WTC11 (cell line): ENCODE measurements at regions not wholly inside any gene's neighbourhood (a gene's known extent, or its start where the extent isn't known, plus 50 kb on each side); places are given as distances from the start of the nearest gene placed in this dataset.

Source experiments
- ATAC-seq: fragments of 200-7000 bp; cut with Tn5 transposase; 2 replicates; pipeline ENCODE4 v1.10.0; 2021; ENCODE audit warnings: mild to moderate bottlenecking, moderate library complexity
- CTCF ChIA-PET: fragments of 300-600 bp; sonication (Branson Sonifier 250); formaldehyde crosslinking; loops from one replicate; lab custom pipeline; 2021; ENCODE audit warnings: antibody characterized with exemption; lab: Charles Lee
- POLR2A ChIA-PET: fragments of 350-600 bp; sonication (Branson Sonifier 250); formaldehyde crosslinking; loops from one replicate; lab custom pipeline; 2021; ENCODE audit warnings: antibody characterized with exemption; lab: Charles Lee
- DNase-seq: peaks from one replicate; pipeline ENCODE4 v3.0.0; 2021; ENCODE audit warnings: low spot score
- H3K27ac Mint-ChIP-seq: 2 replicates; pipeline ENCODE4 v1.8.0; 2021; ENCODE audit warnings: mixed read lengths
- H3K27me3 Mint-ChIP-seq: 2 replicates; pipeline ENCODE4 v1.8.0; 2021; ENCODE audit warnings: low read depth, mild to moderate bottlenecking, moderate library complexity, mixed read lengths
- H3K36me3 Mint-ChIP-seq: 2 replicates; pipeline ENCODE4 v1.8.0; 2021; ENCODE audit warnings: mixed read lengths
- H3K4me1 Mint-ChIP-seq: 2 replicates; pipeline ENCODE4 v1.8.0; 2022; ENCODE audit warnings: mixed read lengths
- H3K4me3 Mint-ChIP-seq: 2 replicates; pipeline ENCODE4 v1.8.0; 2021; ENCODE audit warnings: mild to moderate bottlenecking, moderate library complexity, mixed read lengths
- H3K9me3 Mint-ChIP-seq: 2 replicates; pipeline ENCODE4 v1.8.0; 2021; ENCODE audit warnings: mixed read lengths
- CBFB ChIP-seq: sonication (generic); formaldehyde crosslinking; IDR thresholded peaks from 2 replicates; pipeline ENCODE4 v1.8.1; 2022; ENCODE audit warnings: mild to moderate bottlenecking, low read depth, missing genetic modification reagents
- ESRRA ChIP-seq: sonication (generic); formaldehyde crosslinking; IDR thresholded peaks from 2 replicates; pipeline ENCODE4 v1.8.1; 2022; ENCODE audit warnings: mild to moderate bottlenecking, missing genetic modification reagents, borderline replicate concordance
- GTF2I ChIP-seq: fragments of 250-450 bp; sonication (Bioruptor Pico); conservative IDR thresholded peaks from 2 replicates; pipeline ENCODE4 v1.4.0; 2021; ENCODE audit warnings: mild to moderate bottlenecking
- HMGA2 ChIP-seq: fragments of 250-450 bp; sonication (Bioruptor Pico); IDR thresholded peaks from 2 replicates; pipeline ENCODE4 v1.4.0; 2021; ENCODE audit warnings: mild to moderate bottlenecking, moderate library complexity
- JUN ChIP-seq: sonication (generic); formaldehyde crosslinking; IDR thresholded peaks from 2 replicates; pipeline ENCODE4 v1.8.0; 2023; ENCODE audit warnings: mild to moderate bottlenecking, missing genetic modification reagents
- MAX ChIP-seq: sonication (generic); formaldehyde crosslinking; IDR thresholded peaks from 2 replicates; pipeline ENCODE4 v1.8.0; 2022; ENCODE audit warnings: mild to moderate bottlenecking, missing genetic modification reagents
- NFE2L1 ChIP-seq: sonication (generic); formaldehyde crosslinking; IDR thresholded peaks from 2 replicates; pipeline ENCODE4 v1.8.1; 2023; ENCODE audit warnings: missing genetic modification reagents
- NFYB ChIP-seq: sonication (generic); formaldehyde crosslinking; conservative IDR thresholded peaks from 2 replicates; pipeline ENCODE4 v1.8.0; 2022; ENCODE audit warnings: low read depth, missing genetic modification reagents
- PRRX2 ChIP-seq: fragments of 250-450 bp; sonication (Bioruptor Pico); IDR thresholded peaks from 2 replicates; pipeline ENCODE4 v1.8.0; 2021; ENCODE audit warnings: mild to moderate bottlenecking
- RELA ChIP-seq: sonication (generic); formaldehyde crosslinking; IDR thresholded peaks from 2 replicates; pipeline ENCODE4 v1.8.1; 2022; ENCODE audit warnings: missing genetic modification reagents, mild to moderate bottlenecking, borderline replicate concordance
- SMAD3 ChIP-seq: sonication (generic); formaldehyde crosslinking; IDR thresholded peaks from 2 replicates; pipeline ENCODE4 v1.8.0; 2022; ENCODE audit warnings: missing genetic modification reagents, mild to moderate bottlenecking, borderline replicate concordance
- SMAD4 ChIP-seq: sonication (generic); formaldehyde crosslinking; IDR thresholded peaks from 2 replicates; pipeline ENCODE4 v1.8.0; 2022; ENCODE audit warnings: mild to moderate bottlenecking, missing genetic modification reagents
- ZNF263 ChIP-seq: sonication (generic); formaldehyde crosslinking; IDR thresholded peaks from 2 replicates; pipeline ENCODE4 v1.8.1; 2022; ENCODE audit warnings: low read depth, mild to moderate bottlenecking, moderate library complexity, missing genetic modification reagents
- ZNF671 ChIP-seq: fragments of 250-450 bp; sonication (Bioruptor Pico); IDR thresholded peaks from 2 replicates; pipeline ENCODE4 v1.8.0; 2021; ENCODE audit warnings: mild to moderate bottlenecking
- TF ChIP-seq, protein P1 (sequence below): sonication (generic); formaldehyde crosslinking; IDR thresholded peaks from 2 replicates; pipeline ENCODE4 v1.8.1; 2023; ENCODE audit warnings: mild to moderate bottlenecking, missing genetic modification reagents, moderate library complexity
- TF ChIP-seq, protein P2 (sequence below): fragments of 250-450 bp; sonication (Bioruptor Pico); IDR thresholded peaks from 2 replicates; pipeline ENCODE4 v1.8.0; 2021; ENCODE audit warnings: mild to moderate bottlenecking
- TF ChIP-seq, protein P3 (sequence below): fragments of 250-450 bp; sonication (Bioruptor Pico); IDR thresholded peaks from 2 replicates; pipeline ENCODE4 v1.9.0; 2021; ENCODE audit warnings: mild to moderate bottlenecking, borderline replicate concordance
- TF ChIP-seq, protein P4 (sequence below): sonication (generic); formaldehyde crosslinking; IDR thresholded peaks from 2 replicates; pipeline ENCODE4 v1.8.1; 2022; ENCODE audit warnings: mild to moderate bottlenecking, missing genetic modification reagents, moderate library complexity, borderline replicate concordance

- no peak for DNase-seq
- CTCF ChIA-PET, result interaction anchor here (0.6 to 1.5 kb wide), 6 partner anchors 24 to 326 kb away, joined by 3 to 5 read pairs (median 3); no protein-coding TSS in a partner anchor
- no peak for ATAC-seq
- TF ChIP-seq ZNF263 (CRISPR knock-in tag), result peak; percentile 71; the same call in 1 of the 2 replicates
- no peak for TF ChIP-seq SMAD4
- TF ChIP-seq, all 79 proteins: peak for 1
- Mint-ChIP-seq H3K36me3 (no peaks in the 10 kb centered on the region), H3K27ac (peak overlapping the region; percentile 47), H3K4me3 (peak overlapping the region; percentile 33), H3K9me3 (no peaks in the 10 kb centered on the region), H3K27me3 (peaks cover 9% of the 10 kb centered on the region), H3K4me1 (peaks cover 49% of the 10 kb centered on the region)
- POLR2A ChIA-PET, result interaction anchor here (0.6 kb wide), 1 partner anchor 60 kb away, joined by 5 read pairs; no protein-coding TSS in a partner anchor
Measured at GRCh38 chr4:1572964-1573720, 111.0 kb downstream of the FAM53A start.

GRCh38 chr4:1572521-1572920 lies 111.6 kb downstream of the FAM53A start:
- DNase-seq (peak; percentile 75), ATAC-seq (peak; percentile 82)
- no peaks in the 10 kb centered on the region for H3K9me3 Mint-ChIP-seq
- CTCF ChIA-PET, result interaction anchor here (0.9 to 1.5 kb wide), 4 partner anchors 23 to 171 kb away, joined by 3 to 5 read pairs (median 4); no protein-coding TSS in a partner anchor
- POLR2A ChIA-PET, result no interaction called here
- peak overlapping the region; percentile 33 for H3K4me3 Mint-ChIP-seq
- peaks cover 9% of the 10 kb centered on the region for H3K27me3 Mint-ChIP-seq
- peak overlapping the region; percentile 47; the same call in 1 of the 2 replicates for H3K27ac Mint-ChIP-seq
- H3K4me1 Mint-ChIP-seq, result peaks cover 45% of the 10 kb centered on the region
- no peaks in the 10 kb centered on the region for H3K36me3 Mint-ChIP-seq
- TF ChIP-seq, protein P1, sequence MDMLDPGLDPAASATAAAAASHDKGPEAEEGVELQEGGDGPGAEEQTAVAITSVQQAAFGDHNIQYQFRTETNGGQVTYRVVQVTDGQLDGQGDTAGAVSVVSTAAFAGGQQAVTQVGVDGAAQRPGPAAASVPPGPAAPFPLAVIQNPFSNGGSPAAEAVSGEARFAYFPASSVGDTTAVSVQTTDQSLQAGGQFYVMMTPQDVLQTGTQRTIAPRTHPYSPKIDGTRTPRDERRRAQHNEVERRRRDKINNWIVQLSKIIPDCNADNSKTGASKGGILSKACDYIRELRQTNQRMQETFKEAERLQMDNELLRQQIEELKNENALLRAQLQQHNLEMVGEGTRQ (CRISPR knock-in tag), result 0 out of 2 replicates have a peak, but pooled peaks have one; percentile 18
- TF ChIP-seq ZNF671 (CRISPR knock-in tag) (no peak), NFYB (CRISPR knock-in tag) (peak; percentile 58), SMAD3 (CRISPR knock-in tag) (no peak)
- TF ChIP-seq, protein P2, sequence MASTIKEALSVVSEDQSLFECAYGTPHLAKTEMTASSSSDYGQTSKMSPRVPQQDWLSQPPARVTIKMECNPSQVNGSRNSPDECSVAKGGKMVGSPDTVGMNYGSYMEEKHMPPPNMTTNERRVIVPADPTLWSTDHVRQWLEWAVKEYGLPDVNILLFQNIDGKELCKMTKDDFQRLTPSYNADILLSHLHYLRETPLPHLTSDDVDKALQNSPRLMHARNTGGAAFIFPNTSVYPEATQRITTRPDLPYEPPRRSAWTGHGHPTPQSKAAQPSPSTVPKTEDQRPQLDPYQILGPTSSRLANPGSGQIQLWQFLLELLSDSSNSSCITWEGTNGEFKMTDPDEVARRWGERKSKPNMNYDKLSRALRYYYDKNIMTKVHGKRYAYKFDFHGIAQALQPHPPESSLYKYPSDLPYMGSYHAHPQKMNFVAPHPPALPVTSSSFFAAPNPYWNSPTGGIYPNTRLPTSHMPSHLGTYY, result no peak

- CTCF ChIA-PET, result interaction anchor here (1.5 kb wide), 2 partner anchors 23 to 57 kb away, joined by 3 to 5 read pairs; no protein-coding TSS in a partner anchor
Measured at GRCh38 chr4:1572010-1572385, 112.1 kb downstream of the FAM53A start.

GRCh38 chr4:1571165-1572009 lies 112.7 kb downstream of the FAM53A start:
- ChIA-PET POLR2A (interaction anchor here (1.1 kb wide), 1 partner anchor 9 kb away, joined by 3 read pairs; no protein-coding TSS in a partner anchor), CTCF (interaction anchor here (1.5 kb wide), 2 partner anchors 22 to 58 kb away, joined by 3 to 5 read pairs; no protein-coding TSS in a partner anchor)
- peaks cover 42% of the 10 kb centered on the region for H3K4me1 Mint-ChIP-seq
- TF ChIP-seq, protein P3, sequence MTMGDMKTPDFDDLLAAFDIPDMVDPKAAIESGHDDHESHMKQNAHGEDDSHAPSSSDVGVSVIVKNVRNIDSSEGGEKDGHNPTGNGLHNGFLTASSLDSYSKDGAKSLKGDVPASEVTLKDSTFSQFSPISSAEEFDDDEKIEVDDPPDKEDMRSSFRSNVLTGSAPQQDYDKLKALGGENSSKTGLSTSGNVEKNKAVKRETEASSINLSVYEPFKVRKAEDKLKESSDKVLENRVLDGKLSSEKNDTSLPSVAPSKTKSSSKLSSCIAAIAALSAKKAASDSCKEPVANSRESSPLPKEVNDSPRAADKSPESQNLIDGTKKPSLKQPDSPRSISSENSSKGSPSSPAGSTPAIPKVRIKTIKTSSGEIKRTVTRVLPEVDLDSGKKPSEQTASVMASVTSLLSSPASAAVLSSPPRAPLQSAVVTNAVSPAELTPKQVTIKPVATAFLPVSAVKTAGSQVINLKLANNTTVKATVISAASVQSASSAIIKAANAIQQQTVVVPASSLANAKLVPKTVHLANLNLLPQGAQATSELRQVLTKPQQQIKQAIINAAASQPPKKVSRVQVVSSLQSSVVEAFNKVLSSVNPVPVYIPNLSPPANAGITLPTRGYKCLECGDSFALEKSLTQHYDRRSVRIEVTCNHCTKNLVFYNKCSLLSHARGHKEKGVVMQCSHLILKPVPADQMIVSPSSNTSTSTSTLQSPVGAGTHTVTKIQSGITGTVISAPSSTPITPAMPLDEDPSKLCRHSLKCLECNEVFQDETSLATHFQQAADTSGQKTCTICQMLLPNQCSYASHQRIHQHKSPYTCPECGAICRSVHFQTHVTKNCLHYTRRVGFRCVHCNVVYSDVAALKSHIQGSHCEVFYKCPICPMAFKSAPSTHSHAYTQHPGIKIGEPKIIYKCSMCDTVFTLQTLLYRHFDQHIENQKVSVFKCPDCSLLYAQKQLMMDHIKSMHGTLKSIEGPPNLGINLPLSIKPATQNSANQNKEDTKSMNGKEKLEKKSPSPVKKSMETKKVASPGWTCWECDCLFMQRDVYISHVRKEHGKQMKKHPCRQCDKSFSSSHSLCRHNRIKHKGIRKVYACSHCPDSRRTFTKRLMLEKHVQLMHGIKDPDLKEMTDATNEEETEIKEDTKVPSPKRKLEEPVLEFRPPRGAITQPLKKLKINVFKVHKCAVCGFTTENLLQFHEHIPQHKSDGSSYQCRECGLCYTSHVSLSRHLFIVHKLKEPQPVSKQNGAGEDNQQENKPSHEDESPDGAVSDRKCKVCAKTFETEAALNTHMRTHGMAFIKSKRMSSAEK (CRISPR knock-in tag), result no peak
- no peak for TF ChIP-seq JUN (CRISPR knock-in tag)
- TF ChIP-seq, protein P4, sequence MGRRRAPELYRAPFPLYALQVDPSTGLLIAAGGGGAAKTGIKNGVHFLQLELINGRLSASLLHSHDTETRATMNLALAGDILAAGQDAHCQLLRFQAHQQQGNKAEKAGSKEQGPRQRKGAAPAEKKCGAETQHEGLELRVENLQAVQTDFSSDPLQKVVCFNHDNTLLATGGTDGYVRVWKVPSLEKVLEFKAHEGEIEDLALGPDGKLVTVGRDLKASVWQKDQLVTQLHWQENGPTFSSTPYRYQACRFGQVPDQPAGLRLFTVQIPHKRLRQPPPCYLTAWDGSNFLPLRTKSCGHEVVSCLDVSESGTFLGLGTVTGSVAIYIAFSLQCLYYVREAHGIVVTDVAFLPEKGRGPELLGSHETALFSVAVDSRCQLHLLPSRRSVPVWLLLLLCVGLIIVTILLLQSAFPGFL (CRISPR knock-in tag), result no peak
- no peak for TF ChIP-seq CBFB (CRISPR knock-in tag)
- no peak for TF ChIP-seq PRRX2
- TF ChIP-seq, protein P2, result no peak
- no peak for TF ChIP-seq MAX (CRISPR knock-in tag)
- peak; percentile 8 for DNase-seq
- H3K9me3 Mint-ChIP-seq, result no peaks in the 10 kb centered on the region
- H3K27ac Mint-ChIP-seq, result peak overlapping the region; percentile 61; the same call in 1 of the 2 replicates
- H3K4me3 Mint-ChIP-seq, result peak overlapping the region; percentile 33; the same call in 1 of the 2 replicates
- H3K27me3 Mint-ChIP-seq, result peaks cover 9% of the 10 kb centered on the region
- no peak for ATAC-seq
- no peaks in the 10 kb centered on the region for H3K36me3 Mint-ChIP-seq

More at GRCh38 chr4:1572010-1572385, 112.1 kb downstream of the FAM53A start:
- peaks cover 43% of the 10 kb centered on the region for H3K4me1 Mint-ChIP-seq
- no peaks in the 10 kb centered on the region for H3K9me3 Mint-ChIP-seq
- no peak for DNase-seq
- H3K4me3 Mint-ChIP-seq, result peak overlapping the region; percentile 33
- POLR2A ChIA-PET, result no interaction called here
- no peaks in the 10 kb centered on the region for H3K36me3 Mint-ChIP-seq
- TF ChIP-seq ESRRA (CRISPR knock-in tag) (no peak), HMGA2 (no peak), RELA (CRISPR knock-in tag) (no peak), NFE2L1 (CRISPR knock-in tag) (no peak), GTF2I (CRISPR knock-in tag) (no peak), ZNF671 (CRISPR knock-in tag) (no peak), ZNF263 (CRISPR knock-in tag) (0 out of 2 replicates have a peak, but pooled peaks have one; percentile 28)
- TF ChIP-seq, all 79 proteins: peak for 1
- Mint-ChIP-seq H3K27ac (peak overlapping the region; percentile 63; the same call in 1 of the 2 replicates), H3K27me3 (peaks cover 9% of the 10 kb centered on the region)
- ATAC-seq, result peak; percentile 38
